Spleen (tissue), 11 donors: ENCODE measurements at regions not wholly inside any gene's neighbourhood (a gene's known extent, or its start where the extent isn't known, plus 50 kb on each side); places are given as distances from the start of the nearest gene placed in this dataset.

Experiments
- DNase-seq: peaks from one replicate; pipeline ENCODE4 v3.0.0-alpha.2; 2020
- H3K27ac ChIP-seq, 8 donors: fragments of 200-600 bp; sonication (generic) in 7 of 8; 1 replicate in 4 of 8; 2 replicates in 4 of 8; pipeline versions ENCODE4 v1.5.0 to v1.8.0; 2016 to 2021; ENCODE audit warnings: inconsistent platforms in 4 of 8, mild to moderate bottlenecking in 4 of 8, moderate library complexity in 1 of 8
- H3K27me3 ChIP-seq, 7 donors: fragments of 200-600 bp; sonication (generic) in 6 of 7; replicated peaks in 1 of 7; 1 replicate in 4 of 7; 2 replicates in 3 of 7; pipeline versions ENCODE4 v1.5.0 to v1.8.0; 2016 to 2021; ENCODE audit warnings: inconsistent platforms in 3 of 7, mild to moderate bottlenecking in 1 of 7
- H3K36me3 ChIP-seq, 6 donors: fragments of 200-600 bp; sonication (generic) in 5 of 6; 1 replicate in 4 of 6; 2 replicates in 2 of 6; pipeline versions ENCODE4 v1.5.0 to v1.8.0; 2016 to 2021; ENCODE audit warnings: inconsistent platforms in 2 of 6
- H3K4me1 ChIP-seq, 6 donors: fragments of 200-600 bp; sonication (generic) in 5 of 6; 1 replicate in 3 of 6; 2 replicates in 3 of 6; pipeline versions ENCODE4 v1.5.0 to v1.8.0; 2016 to 2021; ENCODE audit warnings: inconsistent platforms in 3 of 6
- H3K4me3 ChIP-seq, 8 donors: fragments of 200-600 bp; sonication (generic) in 7 of 8; 1 replicate in 4 of 8; 2 replicates in 4 of 8; pipeline versions ENCODE4 v1.5.0 to v1.8.0; 2016 to 2021; ENCODE audit warnings: inconsistent platforms in 4 of 8, mild to moderate bottlenecking in 4 of 8, moderate library complexity in 2 of 8
- H3K9me3 ChIP-seq, 8 donors: fragments of 200-600 bp; sonication (generic) in 7 of 8; 1 replicate in 4 of 8; 2 replicates in 4 of 8; pipeline versions ENCODE4 v1.5.0 to v1.8.0; 2016 to 2021; ENCODE audit warnings: inconsistent platforms in 4 of 8
- CTCF ChIP-seq, 11 experiments: fragments of 200-600 bp in 7 of 11; fragments of 450-650 bp in 4 of 11; sonication (generic) in 4 of 11; IDR thresholded peaks in 8 of 11; conservative IDR thresholded peaks in 3 of 11; 1 replicate in 7 of 11; 2 replicates in 4 of 11; pipeline versions ENCODE4 v1.4.0 to v1.8.0; 2016 to 2021; ENCODE audit warnings: antibody characterized with exemption in 11 of 11, inconsistent platforms in 4 of 11, mild to moderate bottlenecking in 1 of 11
- POLR2A ChIP-seq, 3 donors: fragments of 450-650 bp; IDR thresholded peaks; one replicate each; pipeline ENCODE4 v1.5.1; 2017; ENCODE audit warnings: antibody characterized with exemption in 3 of 3, mild to moderate bottlenecking in 1 of 3
- POLR2AphosphoS5 ChIP-seq, 3 donors: sonication (generic); formaldehyde crosslinking; IDR thresholded peaks; one replicate each; pipeline ENCODE4 v1.5.1; 2017; ENCODE audit warnings: antibody characterized with exemption in 3 of 3
- WGBS, 5 donors: extraction: QIAGEN DNeasy Blood & Tissue Kit in 3 of 5; methylation state at CpG; one replicate each; pipeline versions ENCODE4 v1.1.5 to v1.1.7; 2013 to 2018; 5-methylcytosine and 5-hydroxymethylcytosine counted together
- intact Hi-C: fragments of 100-400 bp; cut with DNase I; formaldehyde crosslinking; loops from one replicate; pipeline ENCODE4 v1.15.0; 2023; ENCODE audit warnings: low total_unique reads
- donor health status: healthy with polysubstance abuse.
- donor health status: DM: no; HTN: no; CAD: no; lungs with moderate emphysema.
- donor health status: DM: no; HTN: no; CAD: no.
- donor health status: Bipolar disorder and iron deficiency.
- donor health status: healthy.
- donor health status: DM: no; HTN: no; CAD: no.
- donor health status: DM: yes; HTN: yes; CAD: no.

GRCh38 chr4:186953599-186954260 lies 230.1 kb upstream of the FAT1 start:
- no peak overlapping the region for H3K4me3 ChIP-seq
- H3K27me3 ChIP-seq: no peaks in the 10 kb centered on the region
- H3K4me1 ChIP-seq: no peaks in the 10 kb centered on the region
- H3K9me3 ChIP-seq: peaks cover 0 to 4% (median 0%) of the 10 kb centered on the region in 8 donors
- no peak overlapping the region for H3K27ac ChIP-seq
- intact Hi-C loops: no loop called here
- H3K36me3 ChIP-seq: no peaks in the 10 kb centered on the region
- DNase-seq: no peak
- no peak for TF ChIP-seq POLR2AphosphoS5 (IDR thresholded peaks at IDR 0.05)
- no peak for TF ChIP-seq POLR2A (IDR thresholded peaks at IDR 0.05)
- no peak for TF ChIP-seq CTCF (IDR thresholded peaks at IDR 0.05 in 8 of 11, conservative IDR thresholded peaks at IDR 0.05 in 3 of 11)
- WGBS, 5 donors: 77 to 88% (median 84%) methylated on average over 13 of the region's 13 CpGs

GRCh38 chr4:186954509-186954908 lies 230.9 kb upstream of the FAT1 start:
- peaks cover 0 to 4% (median 0%) of the 10 kb centered on the region in 8 donors for H3K9me3 ChIP-seq
- H3K4me3 ChIP-seq: no peak overlapping the region
- no peak overlapping the region for H3K27ac ChIP-seq
- TF ChIP-seq POLR2A (IDR thresholded peaks at IDR 0.05): no peak
- no peak for TF ChIP-seq POLR2AphosphoS5 (IDR thresholded peaks at IDR 0.05)
- TF ChIP-seq CTCF (IDR thresholded peaks at IDR 0.05 in 8 of 11, conservative IDR thresholded peaks at IDR 0.05 in 3 of 11): no peak
- WGBS, 5 donors: 59 to 89% (median 81%) methylated on average over 5 of the region's 5 CpGs
- no peaks in the 10 kb centered on the region for H3K36me3 ChIP-seq
- no peak for DNase-seq
- H3K27me3 ChIP-seq: no peaks in the 10 kb centered on the region
- intact Hi-C loops: no loop called here
- no peaks in the 10 kb centered on the region for H3K4me1 ChIP-seq

DNA sequence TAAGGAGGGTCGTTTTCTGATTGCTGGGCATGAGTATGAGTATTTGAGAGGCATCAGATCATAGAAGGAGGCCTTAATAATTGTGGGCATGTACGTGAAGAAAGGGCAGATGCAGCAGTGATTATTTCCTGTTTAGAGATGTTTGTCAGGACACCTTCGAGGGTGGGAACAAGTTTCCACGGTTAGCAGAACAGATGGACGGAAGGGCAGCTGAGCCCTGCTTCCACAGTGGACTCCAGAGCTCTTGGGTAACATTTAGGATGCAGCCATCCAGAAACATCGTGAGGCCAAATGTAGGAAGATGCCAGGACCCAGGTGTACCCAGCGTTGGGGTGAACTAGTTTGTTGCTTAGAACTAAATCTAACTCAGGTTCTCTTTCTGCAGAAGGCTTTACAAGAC lies 231.3 kb upstream of the FAT1 start:
- H3K9me3 ChIP-seq: peaks cover 0 to 4% (median 0%) of the 10 kb centered on the region in 8 donors
- TF ChIP-seq POLR2AphosphoS5 (IDR thresholded peaks at IDR 0.05) (no peak), CTCF (IDR thresholded peaks at IDR 0.05 in 8 of 11, conservative IDR thresholded peaks at IDR 0.05 in 3 of 11) (no peak), POLR2A (IDR thresholded peaks at IDR 0.05) (no peak)

GRCh38 chr4:186957952-186958555 lies 234.4 kb upstream of the FAT1 start:
- no peak overlapping the region for H3K27ac ChIP-seq
- H3K27me3 ChIP-seq: no peaks in the 10 kb centered on the region
- no peak for DNase-seq
- 70 to 89% (median 77%) methylated on average over 3 of the region's 3 CpGs for WGBS, 5 donors
- H3K4me1 ChIP-seq: no peaks in the 10 kb centered on the region
- no peak for TF ChIP-seq POLR2A (IDR thresholded peaks at IDR 0.05)
- H3K9me3 ChIP-seq: peaks cover 0 to 4% (median 0%) of the 10 kb centered on the region in 8 donors
- intact Hi-C loops: no loop called here
- H3K36me3 ChIP-seq: no peaks in the 10 kb centered on the region
- no peak overlapping the region for H3K4me3 ChIP-seq

More for the DNA sequence above, 231.3 kb upstream of the FAT1 start:
- WGBS, 5 donors: 64 to 75% (median 69%) methylated on average over 7 of the region's 7 CpGs
- Histone ChIP-seq H3K36me3 (no peaks in the 10 kb centered on the region), H3K4me1 (no peaks in the 10 kb centered on the region), H3K27me3 (no peaks in the 10 kb centered on the region), H3K4me3 (no peak overlapping the region), H3K27ac (no peak overlapping the region)
- no peak for DNase-seq
- intact Hi-C loops: no loop called here
